IMR-90 (cell line): ENCODE measurements at regions not wholly inside any gene's neighbourhood (a gene's known extent, or its start where the extent isn't known, plus 50 kb on each side); places are given as distances from the start of the nearest gene placed in this dataset.

Experiments
- ATAC-seq: fragments of 200-7000 bp; cut with Tn5 transposase; 2 replicates; pipeline ENCODE4 v1.9.1; 2020; ENCODE audit warnings: low read depth, mild to moderate bottlenecking, moderate library complexity
- BruUV-seq: library from RNA; stranded (reverse); fragments of 400-500 nt; replicated peaks from 2 replicates; lab custom pipeline; 2021; lab: Mats Ljungman, UMichigan
- CTCF ChIA-PET: fragments of 300-600 bp; formaldehyde crosslinking; extraction: SDS; loops from one replicate; lab custom pipeline; 2021; ENCODE audit warnings: antibody characterized with exemption; lab: Yijun Ruan, JAX
- POLR2A ChIA-PET: fragments of 300-600 bp; sonication (Branson Sonifier 250); formaldehyde crosslinking; loops from one replicate; lab custom pipeline; 2022; ENCODE audit warnings: antibody characterized with exemption; ENCODE audit not compliant: unreplicated experiment; lab: Charles Lee
- DNase-seq: peaks from one replicate; pipeline ENCODE4 v3.0.0; 2013
- H2AFZ ChIP-seq: replicated peaks from 2 replicates; pipeline ENCODE3; 2013; ENCODE audit warnings: low read length, mild to moderate bottlenecking; ENCODE audit not compliant: poor library complexity
- H2AK5ac ChIP-seq: 2 replicates; pipeline ENCODE4 v1.6.1; 2013; ENCODE audit warnings: low read depth, low read length, inconsistent platforms
- H2AK9ac ChIP-seq: replicated peaks from 2 replicates; pipeline ENCODE3; 2013; ENCODE audit warnings: mild to moderate bottlenecking, low read depth, low read length, moderate library complexity; ENCODE audit not compliant: poor library complexity
- H2BK120ac ChIP-seq: 2 replicates; pipeline ENCODE4 v1.6.1; 2013; ENCODE audit warnings: low read depth, low read length, inconsistent platforms
- H2BK15ac ChIP-seq: 3 replicates; pipeline ENCODE4 v1.6.1; 2013; ENCODE audit warnings: low read depth, low read length, inconsistent platforms
- H2BK20ac ChIP-seq: 2 replicates; pipeline ENCODE4 v1.6.1; 2013; ENCODE audit warnings: low read depth, mild to moderate bottlenecking, inconsistent platforms, low read length, moderate library complexity
- H2BK5ac ChIP-seq: 2 replicates; pipeline ENCODE4 v1.6.1; 2013; ENCODE audit warnings: mild to moderate bottlenecking, low read depth, low read length, inconsistent platforms; ENCODE audit not compliant: poor library complexity, severe bottlenecking
- H3K14ac ChIP-seq: replicated peaks from 2 replicates; pipeline ENCODE4 v1.6.1; 2013; ENCODE audit warnings: low read depth, low read length, inconsistent platforms
- H3K18ac ChIP-seq: 2 replicates; pipeline ENCODE4 v1.6.1; 2013; ENCODE audit warnings: low read depth, low read length, control low read depth
- H3K23ac ChIP-seq: 2 replicates; pipeline ENCODE4 v1.6.1; 2013; ENCODE audit warnings: low read depth, low read length, inconsistent platforms
- H3K27ac ChIP-seq: 2 replicates; pipeline ENCODE4 v1.5.1; 2013; ENCODE audit warnings: mild to moderate bottlenecking, control low read depth, low read length; ENCODE audit not compliant: insufficient read depth
- H3K27me3 ChIP-seq: 2 replicates; pipeline ENCODE4 v1.6.1; 2013; ENCODE audit warnings: low read length; ENCODE audit not compliant: control insufficient read depth, insufficient read depth
- H3K36me3 ChIP-seq: 2 replicates; pipeline ENCODE4 v1.6.1; 2013; ENCODE audit warnings: low read length, mixed read lengths; ENCODE audit not compliant: control insufficient read depth, insufficient read depth
- H3K4ac ChIP-seq: 2 replicates; pipeline ENCODE4 v1.6.1; 2013; ENCODE audit warnings: low read depth, low read length, inconsistent platforms
- H3K4me1 ChIP-seq: 2 replicates; pipeline ENCODE4 v1.6.1; 2013; ENCODE audit warnings: low read length, mixed read lengths; ENCODE audit not compliant: control insufficient read depth, insufficient read depth
- H3K4me2 ChIP-seq: 2 replicates; pipeline ENCODE4 v1.6.1; 2013; ENCODE audit warnings: low read depth, mild to moderate bottlenecking, control low read depth, low read length, moderate library complexity
- H3K4me3 ChIP-seq: 2 replicates; pipeline ENCODE4 v1.5.1; 2013; ENCODE audit warnings: low read depth, mild to moderate bottlenecking, control low read depth, low read length, moderate library complexity; ENCODE audit not compliant: insufficient read depth
- H3K56ac ChIP-seq: 2 replicates; pipeline ENCODE4 v1.6.1; 2013; ENCODE audit warnings: low read length, inconsistent platforms; ENCODE audit not compliant: insufficient read depth; ENCODE audit errors: extremely low read depth
- H3K79me1 ChIP-seq, 2 experiments: 2 replicates each; pipeline ENCODE4 v1.6.1; 2013; ENCODE audit warnings: low read length in 2 of 2, inconsistent platforms in 1 of 2, low read depth in 1 of 2
- H3K9ac ChIP-seq: 2 replicates; pipeline ENCODE4 v1.6.1; 2013; ENCODE audit warnings: low read depth, low read length, control low read depth
- H3K9me1 ChIP-seq: 2 replicates; pipeline ENCODE4 v1.6.1; 2013; ENCODE audit warnings: low read length, inconsistent platforms; ENCODE audit not compliant: insufficient read depth
- H3K9me3 ChIP-seq: 2 replicates; pipeline ENCODE4 v1.6.1; 2013; ENCODE audit warnings: low read length; ENCODE audit not compliant: control insufficient read depth, insufficient read depth
- H4K20me1 ChIP-seq: 2 replicates; pipeline ENCODE4 v1.6.1; 2013; ENCODE audit warnings: low read length, inconsistent platforms; ENCODE audit not compliant: insufficient read depth
- H4K5ac ChIP-seq: 2 replicates; pipeline ENCODE4 v1.6.1; 2013; ENCODE audit warnings: mild to moderate bottlenecking, low read depth, low read length, control low read depth
- H4K8ac ChIP-seq, 2 experiments: 2 replicates each; pipeline ENCODE4 v1.6.1; 2013; ENCODE audit warnings: low read depth in 2 of 2, low read length in 2 of 2, control low read depth in 1 of 2, inconsistent platforms in 1 of 2
- H4K91ac ChIP-seq: 2 replicates; pipeline ENCODE4 v1.6.1; 2013; ENCODE audit warnings: low read depth, low read length, inconsistent platforms; ENCODE audit not compliant: insufficient read depth
- BHLHE40 ChIP-seq: fragments of 150-350 bp; IDR thresholded peaks from 2 replicates; pipeline ENCODE4 v1.6.1; 2016; ENCODE audit warnings: mild to moderate bottlenecking, low read depth, low read length
- NFE2L2 ChIP-seq: fragments of 150-350 bp; IDR thresholded peaks from 2 replicates; pipeline ENCODE4 v1.6.1; 2016; ENCODE audit warnings: low read depth, mild to moderate bottlenecking, low read length
- RFX5 ChIP-seq: IDR thresholded peaks from 2 replicates; pipeline ENCODE4 v1.8.0; 2012; ENCODE audit warnings: low read depth, mild to moderate bottlenecking, low read length, moderate library complexity
- USF2 ChIP-seq: fragments of 150-350 bp; IDR thresholded peaks from 2 replicates; pipeline ENCODE4 v1.6.1; 2017; ENCODE audit warnings: mild to moderate bottlenecking, antibody characterized with exemption, low read length, low read depth
- WGBS, 2 experiments: methylation state at CpG; one replicate each; pipeline versions ENCODE4 v1.1.5 to v1.1.7; 2013; ENCODE audit warnings: missing lambda C conversion rate in 2 of 2; ENCODE audit not compliant: insufficient read length in 1 of 2; ENCODE audit errors: extremely low coverage in 2 of 2; 5-methylcytosine and 5-hydroxymethylcytosine counted together
- dilution Hi-C: fragments of 300-500 bp; cut with HindIII; formaldehyde crosslinking; loops from one replicate; pipeline ENCODE4 v1.14.3; 2018; ENCODE audit warnings: low sequenced_read_pairs; ENCODE audit not compliant: unreplicated experiment
- in situ Hi-C: fragments of 300-500 bp; cut with MboI; formaldehyde crosslinking; loops from 3 replicates; pipeline ENCODE4 v1.14.3; 2019; ENCODE audit warnings: low sequenced_read_pairs, inconsistent platforms, mixed read lengths
- intact Hi-C: fragments of 100-400 bp; cut with micrococcal nuclease; formaldehyde crosslinking; loops from 2 replicates; pipeline ENCODE4 v1.10.0; 2022

- peaks cover 31% of the 10 kb centered on the region for H3K9me3 ChIP-seq
- H2BK15ac ChIP-seq: no peak overlapping the region
- H3K9ac ChIP-seq: no peak overlapping the region
- ATAC-seq (no peak), DNase-seq (no peak)
- H2BK5ac ChIP-seq: no peak overlapping the region
- no peak overlapping the region for H2AFZ ChIP-seq
- H3K36me3 ChIP-seq: no peaks in the 10 kb centered on the region
- H3K27ac ChIP-seq: no peak overlapping the region
- TF ChIP-seq USF2 (no peak), BHLHE40 (no peak), RFX5 (no peak), NFE2L2 (no peak)
- no peaks in the 10 kb centered on the region for H3K79me1 ChIP-seq
- no peak overlapping the region for H3K4ac ChIP-seq
- no peaks in the 10 kb centered on the region for H3K9me1 ChIP-seq
- no peak overlapping the region for H3K4me3 ChIP-seq
- 30% methylated on average over 3 of the region's 19 CpGs; no CpG with 5 or more reads in 1 of the 2 experiments for WGBS, 2 experiments
- H3K4me2 ChIP-seq: no peak overlapping the region
- H2BK120ac ChIP-seq: no peak overlapping the region
- dilution Hi-C loops: no loop called here
- H2BK20ac ChIP-seq: no peak overlapping the region
- no peak overlapping the region for H3K18ac ChIP-seq
- no peak overlapping the region for H2AK5ac ChIP-seq
- ChIA-PET CTCF (no interaction called here), POLR2A (no interaction called here)
- intact Hi-C loops: no loop called here
- no peak overlapping the region for H4K91ac ChIP-seq
- no TSS peak for BruUV-seq
- no peak overlapping the region for H4K8ac ChIP-seq
- H2AK9ac ChIP-seq: no peak overlapping the region
- in situ Hi-C loops: no loop called here
- H3K56ac ChIP-seq: no peak overlapping the region
- H3K23ac ChIP-seq: no peak overlapping the region
- no peaks in the 10 kb centered on the region for H3K4me1 ChIP-seq
- no peaks in the 10 kb centered on the region for H4K20me1 ChIP-seq
- no peak overlapping the region for H3K14ac ChIP-seq
- H4K5ac ChIP-seq: no peak overlapping the region
- no peaks in the 10 kb centered on the region for H3K27me3 ChIP-seq
These were observed 148.9 kb downstream of the SOX1 start for GRCh38 chr13:112215871-112216270.
